ENCODE measurements at regions not wholly inside any gene's neighbourhood (a gene's known extent, or its start where the extent isn't known, plus 50 kb on each side); places are given as distances from the start of the nearest gene placed in this dataset.
A peak's percentile ranks its signal among the peaks of the same experiment; 100 is the strongest.

GRCh38 chr4:45007508-45007907 is 281.2 kb upstream of the GNPDA2 start:
- TF ChIP-seq CTCF (IDR thresholded peaks at IDR 0.05; ENCODE audit: low read depth, low read length): no peak
- in situ Hi-C loops (cut with HindIII; ENCODE audit: low sequenced_read_pairs): no loop called here
- DNase-seq (ENCODE audit: low read depth, low spot score): no peak

GRCh38 chr4:45006078-45006477 is 279.7 kb upstream of the GNPDA2 start:
- no peak for TF ChIP-seq CTCF (IDR thresholded peaks at IDR 0.05; ENCODE audit: low read depth, low read length)
- in situ Hi-C loops (cut with HindIII; ENCODE audit: low sequenced_read_pairs): no loop called here
- DNase-seq (ENCODE audit: low read depth, low spot score): no peak
- no peak overlapping the region for H3K4me3 ChIP-seq (ENCODE audit: low read depth, low read length)

More at GRCh38 chr4:45007508-45007907, 281.2 kb upstream of the GNPDA2 start:
- no peak overlapping the region for H3K4me3 ChIP-seq (ENCODE audit: low read depth, low read length)

GRCh38 chr4:45004847-45005565 is 278.6 kb upstream of the GNPDA2 start:
- peak; percentile 27 for DNase-seq (ENCODE audit: low read depth, low spot score)
- in situ Hi-C loops (cut with HindIII; ENCODE audit: low sequenced_read_pairs): no loop called here
- no peak overlapping the region for H3K4me3 ChIP-seq (ENCODE audit: low read depth, low read length)
- TF ChIP-seq CTCF (IDR thresholded peaks at IDR 0.05; ENCODE audit: low read depth, low read length): no peak

- no peak for TF ChIP-seq CTCF (IDR thresholded peaks at IDR 0.05; ENCODE audit: low read depth, low read length)
- no peak for DNase-seq (ENCODE audit: low read depth, low spot score)
- in situ Hi-C loops (cut with HindIII; ENCODE audit: low sequenced_read_pairs): no loop called here
- H3K4me3 ChIP-seq (ENCODE audit: low read depth, low read length): no peak overlapping the region
These were observed 278.0 kb upstream of the GNPDA2 start for GRCh38 chr4:45004326-45004725.

- no peak for TF ChIP-seq CTCF (IDR thresholded peaks at IDR 0.05; ENCODE audit: low read depth, low read length)
- no peak for DNase-seq (ENCODE audit: low read depth, low spot score)
- in situ Hi-C loops (cut with HindIII; ENCODE audit: low sequenced_read_pairs): no loop called here
- no peak overlapping the region for H3K4me3 ChIP-seq (ENCODE audit: low read depth, low read length)
These were observed 270.0 kb upstream of the GNPDA2 start for GRCh38 chr4:44996276-44996845.

GRCh38 chr4:44988011-44988410 is 261.7 kb upstream of the GNPDA2 start:
- H3K4me3 ChIP-seq (ENCODE audit: low read depth, low read length): no peak overlapping the region
- no peak for TF ChIP-seq CTCF (IDR thresholded peaks at IDR 0.05; ENCODE audit: low read depth, low read length)
- in situ Hi-C loops (cut with HindIII; ENCODE audit: low sequenced_read_pairs): no loop called here
- DNase-seq (ENCODE audit: low read depth, low spot score): no peak
